ENCODE measurements at regions not wholly inside any gene's neighbourhood (a gene's known extent, or its start where the extent isn't known, plus 50 kb on each side); places are given as distances from the start of the nearest gene placed in this dataset.

GRCh38 chr13:79862515-79862914 is 381.6 kb downstream of the NDFIP2 start:
- H3K9ac ChIP-seq (ENCODE audit: low read depth in 2 of 2, low read length in 2 of 2), result no peak overlapping the region
- no peak for DNase-seq
- H3K27ac ChIP-seq, result peak overlapping the region; percentile 14
- no peak for TF ChIP-seq CTCF (IDR thresholded peaks at IDR 0.05)
- no peak overlapping the region for H3K4me3 ChIP-seq
- H3K36me3 ChIP-seq, result no peaks in the 10 kb centered on the region
- no peaks in the 10 kb centered on the region for H3K4me1 ChIP-seq
- no peaks in the 10 kb centered on the region for H3K27me3 ChIP-seq
- intact Hi-C loops (cut with DNase I), result loop anchor here (10.0 kb wide), 1 partner anchor 472 kb away; no protein-coding TSS in a partner anchor
- no peaks in the 10 kb centered on the region for H3K9me3 ChIP-seq

GRCh38 chr13:79861731-79862130 is 380.8 kb downstream of the NDFIP2 start:
- H3K27me3 ChIP-seq, result no peaks in the 10 kb centered on the region
- intact Hi-C loops (cut with DNase I), result loop anchor here (10.0 kb wide), 1 partner anchor 473 kb away; no protein-coding TSS in a partner anchor
- no peaks in the 10 kb centered on the region for H3K36me3 ChIP-seq
- no peak overlapping the region for H3K9ac ChIP-seq (ENCODE audit: low read depth in 2 of 2, low read length in 2 of 2)
- peak; percentile 77 for DNase-seq
- no peaks in the 10 kb centered on the region for H3K9me3 ChIP-seq
- no peak for TF ChIP-seq CTCF (IDR thresholded peaks at IDR 0.05)
- no peaks in the 10 kb centered on the region for H3K4me1 ChIP-seq
- H3K27ac ChIP-seq, result peak overlapping the region; percentile 14
- no peak overlapping the region for H3K4me3 ChIP-seq

DNA sequence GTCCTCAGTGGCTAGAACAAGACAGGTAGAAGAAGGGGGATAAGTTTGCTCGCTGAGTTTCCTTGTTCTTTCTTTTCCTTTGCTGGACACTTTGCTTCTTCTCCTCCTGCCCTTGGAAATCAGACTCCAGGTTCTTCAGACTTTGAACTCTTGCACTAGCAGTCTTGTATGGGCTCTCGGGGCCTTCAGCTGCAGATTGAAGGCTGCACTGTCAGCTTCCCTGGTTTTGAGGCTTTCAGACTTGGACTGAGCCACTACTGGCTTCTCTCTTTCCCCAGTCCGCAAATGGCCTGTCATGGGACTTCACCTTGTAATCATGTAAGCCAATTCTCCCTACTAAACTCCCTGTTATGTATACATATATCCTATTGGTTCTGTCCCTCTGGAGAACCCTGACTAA is 379.8 kb downstream of the NDFIP2 start:
- Histone ChIP-seq H3K4me3 (no peak overlapping the region), H3K9ac (ENCODE audit: low read depth in 2 of 2, low read length in 2 of 2) (no peak overlapping the region), H3K36me3 (no peaks in the 10 kb centered on the region), H3K4me1 (no peaks in the 10 kb centered on the region), H3K27ac (no peak overlapping the region), H3K27me3 (no peaks in the 10 kb centered on the region), H3K9me3 (no peaks in the 10 kb centered on the region)
- intact Hi-C loops (cut with DNase I), result loop anchor here (10.0 kb wide), 1 partner anchor 474 kb away; no protein-coding TSS in a partner anchor
- peak; percentile 21 for DNase-seq
- no peak for TF ChIP-seq CTCF (IDR thresholded peaks at IDR 0.05)

DNA sequence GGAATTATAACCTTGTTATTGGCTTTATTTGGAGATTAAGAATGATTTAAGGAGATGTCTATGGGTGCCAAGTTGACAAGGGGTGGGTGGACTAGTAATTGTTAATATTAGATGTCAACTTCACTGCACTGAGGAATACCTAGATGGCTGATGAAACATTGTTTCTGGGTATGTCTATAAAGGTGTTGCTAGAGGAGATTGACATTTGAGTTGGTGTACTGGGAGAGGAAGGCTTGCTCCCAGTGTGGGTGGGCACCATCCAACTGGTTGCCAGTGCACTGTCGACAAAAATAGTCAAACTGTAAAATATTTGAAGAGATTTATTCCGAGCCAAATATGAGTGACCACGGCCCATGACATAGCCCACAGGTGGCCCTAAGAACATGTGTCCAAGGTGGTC is 378.8 kb downstream of the NDFIP2 start:
- H3K27me3 ChIP-seq, result no peaks in the 10 kb centered on the region
- intact Hi-C loops (cut with DNase I), result loop anchor here (10.0 kb wide), 1 partner anchor 475 kb away; no protein-coding TSS in a partner anchor
- no peaks in the 10 kb centered on the region for H3K36me3 ChIP-seq
- TF ChIP-seq CTCF (IDR thresholded peaks at IDR 0.05), result no peak
- H3K4me1 ChIP-seq, result no peaks in the 10 kb centered on the region
- H3K27ac ChIP-seq, result no peak overlapping the region
- DNase-seq, result no peak
- H3K9me3 ChIP-seq, result no peaks in the 10 kb centered on the region
- no peak overlapping the region for H3K4me3 ChIP-seq
- no peak overlapping the region for H3K9ac ChIP-seq (ENCODE audit: low read depth in 2 of 2, low read length in 2 of 2)

DNA sequence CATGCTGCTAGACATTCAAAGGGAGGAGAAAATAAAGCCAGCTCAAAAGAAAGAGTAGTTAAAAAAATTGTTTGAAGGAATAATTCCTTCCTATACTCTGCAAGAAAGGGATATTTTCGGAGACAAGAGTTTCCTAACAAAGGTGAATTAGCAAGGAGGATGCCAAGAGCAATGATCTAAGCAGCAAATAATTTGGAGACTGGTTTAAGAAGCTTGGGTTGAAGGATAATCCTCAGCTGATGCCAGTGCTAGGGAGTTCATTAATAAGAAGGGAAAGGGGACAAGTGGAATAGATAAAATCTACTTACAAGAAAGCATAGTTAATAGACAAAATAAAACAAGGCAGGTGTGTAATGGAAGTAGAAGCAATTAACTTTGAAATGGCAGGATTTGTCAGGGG is 372.3 kb downstream of the NDFIP2 start:
- H3K4me1 ChIP-seq, result no peaks in the 10 kb centered on the region
- TF ChIP-seq CTCF (IDR thresholded peaks at IDR 0.05), result no peak
- no peaks in the 10 kb centered on the region for H3K9me3 ChIP-seq
- H3K27ac ChIP-seq, result no peak overlapping the region
- intact Hi-C loops (cut with DNase I), result no loop called here
- no peak for DNase-seq
- H3K36me3 ChIP-seq, result no peaks in the 10 kb centered on the region
- no peak overlapping the region for H3K9ac ChIP-seq (ENCODE audit: low read depth in 2 of 2, low read length in 2 of 2)
- H3K27me3 ChIP-seq, result no peaks in the 10 kb centered on the region
- no peak overlapping the region for H3K4me3 ChIP-seq

All from colonic mucosa (tissue), 4 donors.